ENCODE measurements at regions not wholly inside any gene's neighbourhood (a gene's known extent, or its start where the extent isn't known, plus 50 kb on each side); places are given as distances from the start of the nearest gene placed in this dataset.

DNA sequence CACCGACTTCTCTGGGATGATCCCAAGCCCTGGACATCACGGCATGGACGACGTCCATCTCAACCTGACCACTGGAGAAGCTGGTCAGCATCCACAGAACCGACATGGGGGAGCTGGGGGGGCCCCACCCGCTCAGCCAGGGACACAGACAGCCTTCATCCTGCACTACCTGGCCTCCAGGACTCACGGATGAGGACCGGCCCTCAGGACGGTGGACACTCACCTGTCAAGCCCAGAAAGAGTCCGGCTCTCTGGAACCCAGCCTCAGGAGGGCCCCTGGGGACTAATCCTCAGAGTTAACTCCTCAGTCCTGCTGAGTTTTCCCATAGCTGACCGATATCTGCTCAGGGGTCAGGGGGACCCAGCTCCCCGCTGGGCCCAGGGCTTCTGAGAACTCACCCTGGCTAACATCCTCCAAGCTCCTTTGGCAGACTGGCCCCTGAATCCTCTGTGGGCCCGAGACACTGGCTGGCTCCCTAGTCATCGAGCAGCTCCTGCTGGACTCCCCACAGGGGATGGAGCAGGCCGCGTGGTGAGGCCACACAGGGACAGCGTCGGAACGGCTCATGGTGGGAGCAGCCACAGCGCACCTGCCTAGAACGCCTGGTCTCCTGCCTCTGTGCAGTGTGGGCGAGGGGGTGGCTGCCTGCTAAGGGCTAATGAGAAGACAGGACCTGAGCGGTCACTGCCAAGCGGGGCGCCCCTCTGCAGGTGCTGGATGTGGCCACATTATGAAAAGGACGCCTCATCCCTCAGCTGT is 649.2 kb downstream of the BRD1 start:
- H3K4me3 ChIP-seq (ENCODE audit: low read depth, low read length), result no peak overlapping the region
- TF ChIP-seq, protein P1, sequence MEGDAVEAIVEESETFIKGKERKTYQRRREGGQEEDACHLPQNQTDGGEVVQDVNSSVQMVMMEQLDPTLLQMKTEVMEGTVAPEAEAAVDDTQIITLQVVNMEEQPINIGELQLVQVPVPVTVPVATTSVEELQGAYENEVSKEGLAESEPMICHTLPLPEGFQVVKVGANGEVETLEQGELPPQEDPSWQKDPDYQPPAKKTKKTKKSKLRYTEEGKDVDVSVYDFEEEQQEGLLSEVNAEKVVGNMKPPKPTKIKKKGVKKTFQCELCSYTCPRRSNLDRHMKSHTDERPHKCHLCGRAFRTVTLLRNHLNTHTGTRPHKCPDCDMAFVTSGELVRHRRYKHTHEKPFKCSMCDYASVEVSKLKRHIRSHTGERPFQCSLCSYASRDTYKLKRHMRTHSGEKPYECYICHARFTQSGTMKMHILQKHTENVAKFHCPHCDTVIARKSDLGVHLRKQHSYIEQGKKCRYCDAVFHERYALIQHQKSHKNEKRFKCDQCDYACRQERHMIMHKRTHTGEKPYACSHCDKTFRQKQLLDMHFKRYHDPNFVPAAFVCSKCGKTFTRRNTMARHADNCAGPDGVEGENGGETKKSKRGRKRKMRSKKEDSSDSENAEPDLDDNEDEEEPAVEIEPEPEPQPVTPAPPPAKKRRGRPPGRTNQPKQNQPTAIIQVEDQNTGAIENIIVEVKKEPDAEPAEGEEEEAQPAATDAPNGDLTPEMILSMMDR (conservative IDR thresholded peaks at IDR 0.05; ENCODE audit: low read depth, low read length), result no peak
- no peak for DNase-seq (ENCODE audit: low read depth)

DNA sequence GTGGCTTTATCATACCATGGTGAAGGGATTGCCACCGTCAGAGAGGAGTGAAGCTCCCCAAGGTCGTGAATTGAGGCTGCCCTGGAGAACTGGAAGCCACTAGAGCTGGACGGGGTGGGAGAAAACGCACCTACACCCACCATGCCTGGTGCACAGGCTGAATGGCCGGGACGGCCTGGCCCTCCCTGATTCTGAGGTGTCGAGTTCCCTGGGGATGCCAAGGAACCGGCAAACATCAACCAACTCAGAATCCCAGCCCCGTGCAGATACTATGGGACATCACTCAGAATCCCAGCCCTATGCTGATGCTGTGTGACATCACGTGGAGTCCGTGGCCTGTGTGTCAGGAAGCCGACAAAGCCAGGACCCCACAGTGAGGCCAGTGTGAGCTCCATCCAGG is 650.0 kb downstream of the BRD1 start:
- DNase-seq (ENCODE audit: low read depth), result no peak
- TF ChIP-seq, protein P1 (conservative IDR thresholded peaks at IDR 0.05; ENCODE audit: low read depth, low read length), result no peak
- H3K4me3 ChIP-seq (ENCODE audit: low read depth, low read length), result no peak overlapping the region

DNA sequence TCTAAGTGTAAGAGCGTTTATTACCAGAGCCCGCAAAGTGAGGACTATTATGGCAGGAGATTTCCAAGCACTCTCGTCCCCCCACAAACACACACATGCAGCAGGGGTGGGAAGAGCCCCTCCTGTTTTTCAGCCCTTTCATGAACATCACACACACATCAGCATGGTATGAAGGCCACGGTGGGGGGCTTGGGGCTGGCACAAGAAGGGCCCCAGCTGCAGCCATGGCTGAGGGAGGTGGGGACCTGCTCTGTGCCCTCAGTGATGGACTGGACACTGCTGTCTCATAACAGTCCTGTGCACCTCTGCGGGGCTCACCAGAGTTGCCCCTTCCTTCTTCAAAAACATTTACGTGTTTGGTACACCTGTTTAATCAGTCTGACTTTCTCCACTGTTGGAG is 650.7 kb downstream of the BRD1 start:
- DNase-seq (ENCODE audit: low read depth), result no peak
- TF ChIP-seq, protein P1 (conservative IDR thresholded peaks at IDR 0.05; ENCODE audit: low read depth, low read length), result no peak
- H3K4me3 ChIP-seq (ENCODE audit: low read depth, low read length), result no peak overlapping the region

DNA sequence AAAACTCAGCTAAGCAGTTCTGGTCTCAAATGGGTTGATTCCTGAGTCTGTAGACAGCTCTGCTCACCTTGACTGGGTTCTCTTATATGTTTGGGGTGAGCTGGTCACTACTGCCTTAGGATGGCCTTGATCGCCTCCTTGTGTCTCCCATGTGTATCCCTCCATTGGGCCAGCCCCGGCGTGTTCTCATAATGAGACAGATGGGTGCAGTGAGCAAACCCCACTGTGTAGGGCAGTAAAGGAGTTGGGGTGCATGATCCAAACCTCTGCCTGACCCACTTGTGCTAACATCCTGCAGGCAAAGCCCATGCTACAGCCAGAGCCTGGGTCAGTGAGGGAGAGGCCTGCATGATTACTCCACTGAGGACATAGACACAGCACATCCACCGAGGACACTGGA is 657.6 kb downstream of the BRD1 start:
- H3K4me3 ChIP-seq (ENCODE audit: low read depth, low read length), result no peak overlapping the region
- DNase-seq (ENCODE audit: low read depth), result no peak
- TF ChIP-seq, protein P1 (conservative IDR thresholded peaks at IDR 0.05; ENCODE audit: low read depth, low read length), result no peak

DNA sequence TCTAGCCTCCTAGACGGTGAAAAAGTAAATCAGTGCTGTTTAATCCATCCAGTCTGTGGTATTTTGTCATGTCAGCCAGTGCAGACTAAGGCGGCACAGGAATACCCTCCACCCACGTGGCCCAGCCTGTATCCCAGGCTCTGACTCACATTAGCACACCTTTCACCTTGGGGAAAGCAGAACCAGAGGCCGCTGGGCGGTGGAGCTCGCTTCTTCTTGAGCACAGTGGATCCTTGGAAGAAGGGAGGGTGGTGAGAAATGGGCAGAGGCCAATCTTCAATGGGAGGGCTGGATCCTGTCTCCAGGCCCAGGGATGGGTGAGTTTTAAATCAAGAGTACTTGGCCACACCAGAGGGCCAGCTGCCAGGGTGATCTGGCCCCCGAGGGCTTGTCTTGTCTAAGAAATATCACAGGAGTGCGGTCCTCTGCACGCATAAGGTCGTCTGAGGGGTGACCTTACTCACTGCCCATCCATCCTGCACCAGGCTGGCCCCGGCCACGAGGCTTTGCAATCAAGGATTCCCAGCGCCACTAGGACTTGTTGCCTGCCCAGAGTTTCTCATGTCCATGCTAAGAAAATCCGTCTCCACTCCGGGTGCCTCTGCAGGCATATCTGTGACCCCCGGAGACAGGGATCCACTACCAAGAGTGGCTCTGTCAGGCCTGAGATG is 658.5 kb downstream of the BRD1 start:
- H3K4me3 ChIP-seq (ENCODE audit: low read depth, low read length), result no peak overlapping the region
- TF ChIP-seq, protein P1 (conservative IDR thresholded peaks at IDR 0.05; ENCODE audit: low read depth, low read length), result no peak
- DNase-seq (ENCODE audit: low read depth), result no peak

DNA sequence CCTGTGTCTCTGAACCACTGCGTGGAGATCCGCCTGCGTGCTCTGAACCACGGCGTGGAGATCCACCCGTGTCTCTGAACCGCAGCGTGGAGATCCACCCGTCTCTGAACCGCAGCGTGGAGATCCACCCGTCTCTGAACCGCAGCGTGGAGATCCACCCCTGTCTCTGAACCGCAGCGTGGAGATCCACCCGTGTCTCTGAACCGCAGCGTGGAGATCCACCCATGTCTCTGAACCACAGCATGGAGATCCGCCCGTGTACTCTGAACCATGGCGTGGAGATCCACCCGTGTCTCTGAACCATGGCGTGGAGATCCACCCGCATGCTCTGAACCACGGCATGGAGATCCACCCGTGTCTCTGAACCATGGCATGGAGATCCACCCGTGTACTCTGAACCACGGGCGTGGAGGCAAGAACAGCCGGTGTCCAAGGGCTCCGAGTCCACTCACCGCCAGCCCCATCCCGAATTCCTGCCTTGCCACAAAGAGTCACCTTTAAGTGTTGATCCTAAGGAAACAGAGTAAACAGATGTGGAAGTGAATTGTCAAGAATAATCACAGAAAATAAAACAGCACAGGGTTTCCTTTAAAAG is 659.4 kb downstream of the BRD1 start:
- no peak for DNase-seq (ENCODE audit: low read depth)
- no peak overlapping the region for H3K4me3 ChIP-seq (ENCODE audit: low read depth, low read length)
- TF ChIP-seq, protein P1 (conservative IDR thresholded peaks at IDR 0.05; ENCODE audit: low read depth, low read length), result no peak
